ENCODE measurements at regions not wholly inside any gene's neighbourhood (a gene's known extent, or its start where the extent isn't known, plus 50 kb on each side); places are given as distances from the start of the nearest gene placed in this dataset.

- CTCF ChIA-PET: no interaction called here
- BruUV-seq (replicated peaks): no TSS peak
- intact Hi-C loops (cut with micrococcal nuclease; ENCODE audit: unreplicated experiment) (no loop called here), in situ Hi-C loops (cut with MboI) (no loop called here)
- DNase-seq (ENCODE audit: low read depth, low spot score) (no peak), FAIRE-seq (no peak), ATAC-seq (no peak)
- Histone ChIP-seq H3K36me3 (ENCODE audit: control insufficient read depth in 2 of 2, insufficient read depth in 2 of 2, low read length in 1 of 2) (no peaks in the 10 kb centered on the region), H3K4me1 (ENCODE audit: control insufficient read depth, insufficient read depth, low read length) (no peaks in the 10 kb centered on the region), H3K27me3 (replicated peaks in 1 of 2; ENCODE audit: control insufficient read depth in 2 of 2, insufficient read depth in 2 of 2, low read length in 1 of 2) (no peaks in the 10 kb centered on the region), H3K9ac (ENCODE audit: control insufficient read depth, insufficient read depth, low read length) (no peak overlapping the region), H4K20me1 (ENCODE audit: control insufficient read depth, insufficient read depth) (no peaks in the 10 kb centered on the region), H2AFZ (ENCODE audit: control insufficient read depth, low read depth, low read length) (no peak overlapping the region), H3K79me2 (ENCODE audit: control insufficient read depth, insufficient read depth, low read length) (no peaks in the 10 kb centered on the region), H3K4me3 (no peak overlapping the region), H3K4me2 (ENCODE audit: control insufficient read depth, insufficient read depth) (no peak overlapping the region), H3K9me3 (replicated peaks; ENCODE audit: control insufficient read depth, insufficient read depth, low read length) (no peaks in the 10 kb centered on the region), H3K27ac (ENCODE audit: control insufficient read depth, insufficient read depth) (no peak overlapping the region)
- SMC1A ChIA-PET (ENCODE audit: uncharacterized antibody, unreplicated experiment): no interaction called here
- TF ChIP-seq PML (IDR thresholded peaks at IDR 0.05; ENCODE audit: low read length) (no peak), LARP7 (IDR thresholded peaks at IDR 0.05) (no peak), ZNF592 (IDR thresholded peaks at IDR 0.05) (no peak), ZZZ3 (IDR thresholded peaks at IDR 0.05; ENCODE audit: control insufficient read depth, insufficient read length, low read depth) (no peak), MTA3 (IDR thresholded peaks at IDR 0.05; ENCODE audit: borderline replicate concordance, low read length) (no peak), JUNB (IDR thresholded peaks at IDR 0.05) (no peak), ZNF622 (IDR thresholded peaks at IDR 0.05) (no peak)
- RAD21 ChIA-PET (ENCODE audit: unreplicated experiment): no interaction called here
- 0% methylated on average over 3 of the region's 3 CpGs for WGBS (ENCODE audit: insufficient coverage, insufficient replicate concordance, low lambda C conversion rate, missing lambda C conversion rate)
- POLR2A ChIA-PET: no interaction called here
These were observed 1259.6 kb downstream of the RAPGEF2 start for GRCh38 chr4:160362478-160362877.
